Epithelial cell of proximal tubule (primary cell): ENCODE measurements at regions not wholly inside any gene's neighbourhood (a gene's known extent, or its start where the extent isn't known, plus 50 kb on each side); places are given as distances from the start of the nearest gene placed in this dataset.
"Not testable (repeated sequence)": the region's sequence is repeated elsewhere in the genome, so short reads cannot be mapped to it uniquely, and the experiment has no call there.

Experiments
- DNase-seq: peaks from one replicate; pipeline ENCODE4 v3.0.0-alpha.2; 2011; ENCODE audit warnings: low read depth
- H3K4me3 ChIP-seq: 2 replicates; pipeline ENCODE4 v1.5.1; 2011; ENCODE audit warnings: low read depth, mild to moderate bottlenecking, low read length
- CTCF ChIP-seq: conservative IDR thresholded peaks from 2 replicates; pipeline ENCODE4 v1.5.1; 2012; ENCODE audit warnings: low read depth, mild to moderate bottlenecking, low read length

- TF ChIP-seq CTCF, result no peak
- no peak for DNase-seq
- H3K4me3 ChIP-seq, result no peak overlapping the region
Observed at GRCh38 chr7:84738583-84739150, 448.2 kb downstream of the SEMA3D start.

DNA sequence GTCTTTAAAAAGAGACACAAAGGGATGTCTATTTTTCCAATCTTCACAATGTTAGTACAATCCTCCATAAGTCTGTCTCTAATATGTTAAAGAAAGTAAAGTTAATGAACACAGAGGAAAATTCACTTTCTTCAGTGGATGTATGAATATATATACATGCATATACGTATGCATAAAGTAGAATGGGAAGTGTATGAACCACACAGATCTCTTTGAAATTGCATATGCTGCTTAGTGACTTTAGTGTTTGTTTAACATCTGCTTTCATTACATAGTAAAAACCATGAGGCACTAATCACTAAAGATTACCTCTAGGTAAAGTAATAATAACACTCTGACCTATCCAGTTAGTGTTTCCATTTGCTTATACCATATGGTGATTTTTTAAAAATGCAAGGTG lies 451.2 kb downstream of the SEMA3D start:
- H3K4me3 ChIP-seq, result no peak overlapping the region
- DNase-seq, result no peak
- no peak for TF ChIP-seq CTCF

GRCh38 chr7:84735011-84735410 lies 451.8 kb downstream of the SEMA3D start:
- TF ChIP-seq CTCF, result no peak
- no peak overlapping the region for H3K4me3 ChIP-seq
- no peak for DNase-seq

DNA sequence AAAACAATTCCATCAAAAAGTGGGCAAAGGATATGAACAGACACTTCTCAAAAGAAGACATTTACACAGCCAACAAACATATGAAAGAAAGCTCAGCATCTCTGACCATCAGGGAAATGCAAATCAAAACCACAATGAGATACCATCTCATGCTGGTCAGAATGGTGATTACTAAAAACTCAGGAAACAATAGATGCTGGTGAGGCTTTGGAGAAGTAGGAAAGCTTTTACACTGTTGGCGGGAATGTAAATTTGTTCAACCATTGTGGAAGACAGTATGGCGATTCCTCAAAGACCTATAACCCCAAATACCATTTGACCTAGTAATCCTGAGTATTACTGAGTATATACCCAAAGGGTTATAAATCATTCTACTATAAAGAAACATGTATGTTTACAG lies 452.9 kb downstream of the SEMA3D start:
- H3K4me3 ChIP-seq, DNase-seq: not testable (repeated sequence)

- not testable (repeated sequence) for H3K4me3 ChIP-seq, DNase-seq
Observed at GRCh38 chr7:84730864-84731263, 456.0 kb downstream of the SEMA3D start.

DNA sequence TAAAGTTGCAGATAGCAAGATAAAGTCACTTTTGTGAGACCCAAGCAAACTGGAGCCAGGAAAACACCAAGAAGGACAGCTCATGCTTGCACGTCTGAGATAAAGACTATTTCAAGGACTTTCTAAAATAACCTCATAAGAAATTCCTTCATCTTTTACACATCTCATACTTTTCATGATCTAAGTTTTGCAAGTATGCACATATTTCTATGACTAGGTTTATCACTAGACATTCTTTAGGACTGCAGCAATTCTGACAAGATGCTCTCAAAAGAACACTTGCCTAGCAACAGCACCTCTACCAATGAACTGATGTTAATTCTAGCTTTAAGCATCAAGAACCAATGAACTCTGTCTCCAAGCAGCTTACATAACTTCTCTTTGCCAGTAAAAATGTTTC lies 457.6 kb downstream of the SEMA3D start:
- no peak for DNase-seq

GRCh38 chr7:84722734-84723133 lies 464.1 kb downstream of the SEMA3D start:
- no peak for DNase-seq
- no peak for TF ChIP-seq CTCF
- H3K4me3 ChIP-seq, result no peak overlapping the region

More for the DNA sequence above, 457.6 kb downstream of the SEMA3D start:
- no peak for TF ChIP-seq CTCF
- H3K4me3 ChIP-seq, result no peak overlapping the region

GRCh38 chr7:84722086-84722485 lies 464.8 kb downstream of the SEMA3D start:
- H3K4me3 ChIP-seq, result no peak overlapping the region
- DNase-seq, result no peak
- no peak for TF ChIP-seq CTCF
